ENCODE measurements at regions not wholly inside any gene's neighbourhood (a gene's known extent, or its start where the extent isn't known, plus 50 kb on each side); places are given as distances from the start of the nearest gene placed in this dataset.

GRCh38 chr4:108261026-108261425 is 92.3 kb upstream of the LEF1 start:
- H3F3A ChIP-seq (ENCODE audit: insufficient read depth): no peaks in the 10 kb centered on the region
- H3K27ac ChIP-seq: no peak overlapping the region
- H3K9ac ChIP-seq: no peak overlapping the region
- TF ChIP-seq EZH2 (IDR thresholded peaks at IDR 0.05; ENCODE audit: insufficient read depth, poor library complexity, severe bottlenecking) (no peak), EZH2phosphoT487 (IDR thresholded peaks at IDR 0.05; ENCODE audit: insufficient read depth, low read depth) (no peak)
- no peak overlapping the region for H3K4me3 ChIP-seq
- no peaks in the 10 kb centered on the region for H4K20me1 ChIP-seq (ENCODE audit: insufficient read depth)
- no peaks in the 10 kb centered on the region for H3K9me3 ChIP-seq (ENCODE audit: low read depth)
- H3K4me1 ChIP-seq (ENCODE audit: insufficient read depth): no peaks in the 10 kb centered on the region
- H3K27me3 ChIP-seq (replicated peaks; ENCODE audit: insufficient read depth): no peaks in the 10 kb centered on the region; the same call in none of the 2 replicates
- no peak overlapping the region for H2AFZ ChIP-seq
- in situ Hi-C loops (cut with MboI): no loop called here
- H3K79me2 ChIP-seq (ENCODE audit: insufficient read depth): no peaks in the 10 kb centered on the region
- no peaks in the 10 kb centered on the region for H3K36me3 ChIP-seq (ENCODE audit: low read depth)
- DNase-seq: no peak
- no peak overlapping the region for H3K4me2 ChIP-seq (ENCODE audit: unreplicated experiment)
- WGBS, 2 experiments (ENCODE audit: low coverage in 1 of 2, low lambda C conversion rate in 2 of 2, missing lambda C conversion rate in 2 of 2): 0 to 5% methylated on average over 1 of the region's 1 CpG
- no peaks in the 10 kb centered on the region for H3K9me2 ChIP-seq (ENCODE audit: insufficient read depth)

GRCh38 chr4:108256538-108256937 is 87.8 kb upstream of the LEF1 start:
- in situ Hi-C loops (cut with MboI): no loop called here
- WGBS, 2 experiments (ENCODE audit: low coverage in 1 of 2, low lambda C conversion rate in 2 of 2, missing lambda C conversion rate in 2 of 2): 16 to 18% methylated on average over 8 of the region's 8 CpGs
- H3F3A ChIP-seq (ENCODE audit: insufficient read depth): no peaks in the 10 kb centered on the region
- no peak overlapping the region for H2AFZ ChIP-seq
- H3K4me3 ChIP-seq: no peak overlapping the region
- H3K27ac ChIP-seq: no peak overlapping the region
- no peaks in the 10 kb centered on the region for H4K20me1 ChIP-seq (ENCODE audit: insufficient read depth)
- H3K9me2 ChIP-seq (ENCODE audit: insufficient read depth): no peaks in the 10 kb centered on the region
- no peaks in the 10 kb centered on the region for H3K79me2 ChIP-seq (ENCODE audit: insufficient read depth)
- no peaks in the 10 kb centered on the region for H3K4me1 ChIP-seq (ENCODE audit: insufficient read depth)
- no peaks in the 10 kb centered on the region for H3K36me3 ChIP-seq (ENCODE audit: low read depth)
- no peaks in the 10 kb centered on the region for H3K9me3 ChIP-seq (ENCODE audit: low read depth)
- H3K27me3 ChIP-seq (replicated peaks; ENCODE audit: insufficient read depth): no peaks in the 10 kb centered on the region; the same call in 1 of the 2 replicates
- TF ChIP-seq EZH2phosphoT487 (IDR thresholded peaks at IDR 0.05; ENCODE audit: insufficient read depth, low read depth) (no peak), EZH2 (IDR thresholded peaks at IDR 0.05; ENCODE audit: insufficient read depth, poor library complexity, severe bottlenecking) (no peak)
- H3K9ac ChIP-seq: no peak overlapping the region
- no peak for DNase-seq
- no peak overlapping the region for H3K4me2 ChIP-seq (ENCODE audit: unreplicated experiment)

- Histone ChIP-seq H3K4me3 (no peak overlapping the region), H3K9me2 (ENCODE audit: insufficient read depth) (no peaks in the 10 kb centered on the region), H3F3A (ENCODE audit: insufficient read depth) (no peaks in the 10 kb centered on the region), H3K9me3 (ENCODE audit: low read depth) (no peaks in the 10 kb centered on the region), H3K36me3 (ENCODE audit: low read depth) (no peaks in the 10 kb centered on the region), H2AFZ (no peak overlapping the region), H4K20me1 (ENCODE audit: insufficient read depth) (no peaks in the 10 kb centered on the region), H3K79me2 (ENCODE audit: insufficient read depth) (no peaks in the 10 kb centered on the region), H3K4me2 (ENCODE audit: unreplicated experiment) (no peak overlapping the region), H3K27ac (no peak overlapping the region), H3K4me1 (ENCODE audit: insufficient read depth) (no peaks in the 10 kb centered on the region), H3K9ac (no peak overlapping the region), H3K27me3 (replicated peaks; ENCODE audit: insufficient read depth) (no peaks in the 10 kb centered on the region)
- TF ChIP-seq EZH2phosphoT487 (IDR thresholded peaks at IDR 0.05; ENCODE audit: insufficient read depth, low read depth) (no peak), EZH2 (IDR thresholded peaks at IDR 0.05; ENCODE audit: insufficient read depth, poor library complexity, severe bottlenecking) (no peak)
- WGBS, 2 experiments (ENCODE audit: low coverage in 1 of 2, low lambda C conversion rate in 2 of 2, missing lambda C conversion rate in 2 of 2): 3 to 17% methylated on average over 2 of the region's 2 CpGs
- in situ Hi-C loops (cut with MboI): no loop called here
- no peak for DNase-seq
Observed at GRCh38 chr4:108255203-108255747, 86.5 kb upstream of the LEF1 start.

GRCh38 chr4:108249397-108249796 is 80.7 kb upstream of the LEF1 start:
- Histone ChIP-seq H3F3A (ENCODE audit: insufficient read depth) (no peaks in the 10 kb centered on the region), H2AFZ (no peak overlapping the region), H3K27ac (no peak overlapping the region), H3K9me3 (ENCODE audit: low read depth) (no peaks in the 10 kb centered on the region), H3K4me3 (no peak overlapping the region), H3K79me2 (ENCODE audit: insufficient read depth) (no peaks in the 10 kb centered on the region), H3K36me3 (ENCODE audit: low read depth) (no peaks in the 10 kb centered on the region), H3K4me1 (ENCODE audit: insufficient read depth) (no peaks in the 10 kb centered on the region), H3K27me3 (replicated peaks; ENCODE audit: insufficient read depth) (no peaks in the 10 kb centered on the region; the same call in 1 of the 2 replicates), H3K4me2 (ENCODE audit: unreplicated experiment) (no peak overlapping the region), H4K20me1 (ENCODE audit: insufficient read depth) (no peaks in the 10 kb centered on the region), H3K9ac (no peak overlapping the region), H3K9me2 (ENCODE audit: insufficient read depth) (no peaks in the 10 kb centered on the region)
- no peak for DNase-seq
- no peak for TF ChIP-seq EZH2phosphoT487 (IDR thresholded peaks at IDR 0.05; ENCODE audit: insufficient read depth, low read depth)
- TF ChIP-seq EZH2 (IDR thresholded peaks at IDR 0.05; ENCODE audit: insufficient read depth, poor library complexity, severe bottlenecking): no peak
- in situ Hi-C loops (cut with MboI): no loop called here
